K562 (cell line): ENCODE measurements at regions not wholly inside any gene's neighbourhood (a gene's known extent, or its start where the extent isn't known, plus 50 kb on each side); places are given as distances from the start of the nearest gene placed in this dataset.

Experiments
- ATAC-seq: fragments of 200-7000 bp; cut with Tn5 transposase; 3 replicates; pipeline ENCODE4 v1.9.1; 2020; ENCODE audit warnings: moderate library complexity
- BruUV-seq: library from RNA; stranded (reverse); fragments of 400-500 nt; replicated peaks from 2 replicates; lab custom pipeline; 2021; lab: Mats Ljungman, UMichigan
- CTCF ChIA-PET: fragments of 300-600 bp; formaldehyde crosslinking; extraction: SDS; loops from one replicate; lab custom pipeline; 2021; ENCODE audit warnings: low intra/inter-chr PET ratio; lab: Yijun Ruan, JAX
- POLR2A ChIA-PET: fragments of 300-600, 350-650 bp; sonication (Branson Sonifier 250); formaldehyde crosslinking; extraction: SDS; loops from one replicate; lab custom pipeline; 2021; ENCODE audit warnings: antibody characterized with exemption, inconsistent platforms; lab: Yijun Ruan, JAX
- DNase-seq, 4 experiments: peaks; one replicate each; pipeline versions ENCODE4 v3.0.0 to v3.0.0-alpha.2; 2011 to 2018; ENCODE audit warnings: low spot score in 3 of 4, mixed read lengths in 3 of 4; ENCODE audit errors: extremely low read depth in 1 of 4
- FAIRE-seq: peaks from 2 replicates; lab custom pipeline; 2011; peaks lifted over from hg19 to GRCh38; lab: Jason Lieb, UNC
- H2AFZ ChIP-seq: 2 replicates; pipeline ENCODE4 v1.6.0; 2011; ENCODE audit warnings: low read depth, low read length, control low read depth, inconsistent platforms
- H3K27ac ChIP-seq: fragments of 200-600 bp; 3 replicates; pipeline ENCODE4 v1.8.0; 2011; ENCODE audit warnings: low read depth, mild to moderate bottlenecking, control low read depth, inconsistent platforms, low read length, moderate library complexity, mixed read lengths; ENCODE audit errors: extremely low read depth
- H3K27me3 ChIP-seq, 2 experiments: fragments of 300-600 bp in 1 of 2; 2 replicates in 1 of 2; 3 replicates in 1 of 2; pipeline versions ENCODE4 v1.6.0 to v1.8.0; 2011; ENCODE audit warnings: inconsistent platforms in 2 of 2, low read length in 2 of 2, mild to moderate bottlenecking in 1 of 2, mixed read lengths in 1 of 2, moderate library complexity in 1 of 2; ENCODE audit not compliant: control insufficient read depth in 2 of 2, insufficient read depth in 2 of 2
- H3K36me3 ChIP-seq: fragments of 300-600 bp; 3 replicates; pipeline ENCODE4 v1.8.0; 2011; ENCODE audit warnings: mild to moderate bottlenecking, low read length, inconsistent platforms; ENCODE audit not compliant: control insufficient read depth, insufficient read depth
- H3K4me1 ChIP-seq, 2 experiments: fragments of 200-600 bp in 1 of 2; replicated peaks in 1 of 2; 2 replicates in 1 of 2; 3 replicates in 1 of 2; pipeline versions ENCODE4 v1.5.1 to v1.8.0; 2011; ENCODE audit warnings: inconsistent platforms in 2 of 2, low read length in 2 of 2, mild to moderate bottlenecking in 1 of 2, mixed read lengths in 1 of 2, moderate library complexity in 1 of 2; ENCODE audit not compliant: control insufficient read depth in 2 of 2, insufficient read depth in 2 of 2
- H3K4me2 ChIP-seq: 2 replicates; pipeline ENCODE4 v1.6.1; 2011; ENCODE audit warnings: low read length, control low read depth, inconsistent platforms, mixed read lengths; ENCODE audit not compliant: insufficient read depth
- H3K4me3 ChIP-seq: fragments of 200-600 bp; sonication (generic), shearing (Covaris generic); 2 replicates; pipeline ENCODE4 v1.5.1; 2016; ENCODE audit warnings: control low read depth, inconsistent platforms
- H3K79me2 ChIP-seq: fragments of 200-600 bp; 3 replicates; pipeline ENCODE4 v1.8.0; 2011; ENCODE audit warnings: low read length, inconsistent platforms; ENCODE audit not compliant: control insufficient read depth, insufficient read depth
- H3K9ac ChIP-seq, 2 experiments: 2 replicates each; pipeline versions ENCODE4 v1.6.0 to v1.6.1; 2011; ENCODE audit warnings: low read depth in 2 of 2, low read length in 2 of 2, control low read depth in 1 of 2, inconsistent platforms in 1 of 2, mild to moderate bottlenecking in 1 of 2, mixed read lengths in 1 of 2; ENCODE audit not compliant: insufficient read depth in 1 of 2
- H3K9me1 ChIP-seq: one replicate; pipeline ENCODE4 v1.6.0; 2011; ENCODE audit warnings: inconsistent platforms, mild to moderate bottlenecking, low read length, moderate library complexity; ENCODE audit not compliant: control insufficient read depth, insufficient read depth
- H3K9me3 ChIP-seq: replicated peaks from 2 replicates; pipeline ENCODE4 v1.5.1; 2011; ENCODE audit warnings: low read depth, low read length, inconsistent platforms; ENCODE audit not compliant: control insufficient read depth, insufficient read depth
- H4K20me1 ChIP-seq: replicated peaks from 2 replicates; pipeline ENCODE4 v1.6.1; 2011; ENCODE audit warnings: low read length, inconsistent platforms, mixed read lengths; ENCODE audit not compliant: control insufficient read depth, insufficient read depth
- CCNT2 ChIP-seq: IDR thresholded peaks from 2 replicates; pipeline ENCODE4 v1.6.1; 2011; ENCODE audit warnings: borderline replicate concordance, low read depth, mild to moderate bottlenecking, moderate library complexity, mixed read lengths, low read length; ENCODE audit not compliant: insufficient read length; ENCODE audit errors: extremely low read depth
- DNMT1 ChIP-seq: fragments of 450-650 bp; IDR thresholded peaks from 2 replicates; pipeline ENCODE4 v1.6.1; 2016; ENCODE audit warnings: antibody characterized with exemption, mild to moderate bottlenecking
- ESRRA ChIP-seq: fragments of 450-650 bp; IDR thresholded peaks from 2 replicates; pipeline ENCODE4 v1.6.1; 2014; ENCODE audit warnings: low read depth, mild to moderate bottlenecking, moderate library complexity, borderline replicate concordance
- FOXJ2 ChIP-seq: fragments of 200-800 bp; sonication (Bioruptor generic); IDR thresholded peaks from 2 replicates; pipeline ENCODE4 v1.6.1; 2016; ENCODE audit warnings: missing genetic modification characterization, missing compliant biosample characterization
- HLTF ChIP-seq: fragments of 450-650 bp; IDR thresholded peaks from 2 replicates; pipeline ENCODE4 v1.6.1; 2016
- HNRNPK ChIP-seq: fragments of 200-400 bp; formaldehyde crosslinking; IDR thresholded peaks from one replicate; pipeline ENCODE4 v1.6.1; 2018; ENCODE audit warnings: mild to moderate bottlenecking, low read depth, low read length; ENCODE audit not compliant: poor library complexity, severe bottlenecking
- JUNB ChIP-seq: fragments of 450-650 bp; formaldehyde crosslinking; conservative IDR thresholded peaks from 2 replicates; pipeline ENCODE4 v1.4.0; 2020; ENCODE audit warnings: mild to moderate bottlenecking
- MTA3 ChIP-seq: fragments of 450-650 bp; formaldehyde crosslinking; IDR thresholded peaks from 2 replicates; pipeline ENCODE4 v1.6.1; 2017; ENCODE audit warnings: mild to moderate bottlenecking, borderline replicate concordance
- SMARCE1 ChIP-seq: fragments of 450-650 bp; IDR thresholded peaks from 2 replicates; pipeline ENCODE4 v1.7.1; 2016; ENCODE audit warnings: mild to moderate bottlenecking
- SNRNP70 ChIP-seq: fragments of 200-400 bp; formaldehyde crosslinking; optimal IDR thresholded peaks from 2 replicates; pipeline ENCODE3; 2017; ENCODE audit warnings: low read depth, low read length
- TFAM ChIP-seq: fragments of 250-450 bp; sonication (Bioruptor Pico); conservative IDR thresholded peaks from 2 replicates; pipeline ENCODE4 v1.5.0; 2021; ENCODE audit warnings: mild to moderate bottlenecking, moderate library complexity
- U2AF2 ChIP-seq: fragments of 200-400 bp; formaldehyde crosslinking; optimal IDR thresholded peaks from 2 replicates; pipeline ENCODE3; 2017; ENCODE audit warnings: low read depth, mild to moderate bottlenecking, low read length
- XRCC3 ChIP-seq: fragments of 450-650 bp; IDR thresholded peaks from 2 replicates; pipeline ENCODE4 v1.6.1; 2017; ENCODE audit warnings: mild to moderate bottlenecking, moderate library complexity
- ZFP36 ChIP-seq: fragments of 150-350 bp; IDR thresholded peaks from 2 replicates; pipeline ENCODE4 v1.6.1; 2018; ENCODE audit warnings: low read length, low read depth; ENCODE audit not compliant: partially characterized antibody
- ZNF143 ChIP-seq: sonication (generic); formaldehyde crosslinking; IDR thresholded peaks from 2 replicates; pipeline ENCODE4 v1.9.0; 2022; ENCODE audit warnings: mild to moderate bottlenecking, missing genetic modification reagents
- ZNF347 ChIP-seq: fragments of 450-650 bp; formaldehyde crosslinking; IDR thresholded peaks from 2 replicates; pipeline ENCODE4 v1.4.0; 2020; ENCODE audit warnings: low read depth, mild to moderate bottlenecking, moderate library complexity
- WGBS: fragments of 100-300 bp; shearing (Covaris generic); methylation state at CpG from one replicate; pipeline ENCODE4 v1.1.6; 2016; ENCODE audit warnings: low coverage, mixed read lengths; ENCODE audit not compliant: insufficient coverage; ENCODE audit errors: missing lambda C conversion rate; 5-methylcytosine and 5-hydroxymethylcytosine counted together
- in situ Hi-C: fragments of 300-500 bp; cut with MboI; formaldehyde crosslinking; loops from 4 replicates; pipeline ENCODE4 v1.15.0; 2018; ENCODE audit warnings: inconsistent platforms, mixed read lengths
- intact Hi-C: fragments of 100-400 bp; cut with micrococcal nuclease; formaldehyde crosslinking; loops from 2 replicates; pipeline ENCODE4 v1.14.2; 2022
- TF ChIP-seq, protein P1 (sequence below), 2 experiments: fragments of 450-650 bp; conservative IDR thresholded peaks; 2 replicates each; pipeline ENCODE4 v1.6.1; 2017; ENCODE audit warnings: mild to moderate bottlenecking in 2 of 2, moderate library complexity in 2 of 2

DNA sequence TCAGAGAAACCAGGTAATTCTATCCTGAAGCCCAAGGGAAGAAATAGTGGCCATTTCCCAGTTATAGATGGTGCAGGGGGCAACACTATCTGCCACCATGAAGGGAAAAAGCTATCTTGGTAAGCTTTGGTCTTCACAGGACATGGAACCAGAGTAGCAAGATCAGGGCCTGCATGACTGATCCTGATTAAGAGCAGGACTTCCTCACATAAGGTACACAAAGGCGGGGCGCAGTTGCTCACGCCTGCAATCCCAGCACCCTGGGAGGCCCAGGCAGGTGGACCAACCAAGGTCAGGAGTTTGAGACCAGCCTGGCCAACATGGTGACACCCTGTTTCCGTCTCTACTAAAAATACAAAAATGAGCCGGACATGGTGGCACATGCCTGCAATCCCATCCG is 148.4 kb upstream of the USP9X start:
- ChIA-PET CTCF (no interaction called here), POLR2A (no interaction called here)
- no TSS peak for BruUV-seq
- no peaks in the 10 kb centered on the region for H3K9me1 ChIP-seq
- H3K27ac ChIP-seq, result no peak overlapping the region
- peaks cover 13 to 14% of the 10 kb centered on the region in 2 experiments; a peak in 4 of 5 replicates for H3K4me1 ChIP-seq
- DNase-seq (peak in 1 of 4 experiments; percentile 11), ATAC-seq (no peak), FAIRE-seq (peak; percentile 49)
- H4K20me1 ChIP-seq, result no peaks in the 10 kb centered on the region; the same call in 1 of the 2 replicates
- no peaks in the 10 kb centered on the region for H3K36me3 ChIP-seq
- TF ChIP-seq ESRRA (no peak), XRCC3 (no peak), ZNF347 (CRISPR knock-in tag) (no peak), ZNF143 (CRISPR knock-in tag) (no peak), JUNB (CRISPR knock-in tag) (no peak), SMARCE1 (no peak), SNRNP70 (no peak), U2AF2 (no peak), ZFP36 (no peak), HLTF (no peak), CCNT2 (no peak), MTA3 (no peak), TFAM (CRISPR knock-in tag) (no peak), HNRNPK (no peak), FOXJ2 (tag) (no peak), DNMT1 (no peak)
- TF ChIP-seq, protein P1, sequence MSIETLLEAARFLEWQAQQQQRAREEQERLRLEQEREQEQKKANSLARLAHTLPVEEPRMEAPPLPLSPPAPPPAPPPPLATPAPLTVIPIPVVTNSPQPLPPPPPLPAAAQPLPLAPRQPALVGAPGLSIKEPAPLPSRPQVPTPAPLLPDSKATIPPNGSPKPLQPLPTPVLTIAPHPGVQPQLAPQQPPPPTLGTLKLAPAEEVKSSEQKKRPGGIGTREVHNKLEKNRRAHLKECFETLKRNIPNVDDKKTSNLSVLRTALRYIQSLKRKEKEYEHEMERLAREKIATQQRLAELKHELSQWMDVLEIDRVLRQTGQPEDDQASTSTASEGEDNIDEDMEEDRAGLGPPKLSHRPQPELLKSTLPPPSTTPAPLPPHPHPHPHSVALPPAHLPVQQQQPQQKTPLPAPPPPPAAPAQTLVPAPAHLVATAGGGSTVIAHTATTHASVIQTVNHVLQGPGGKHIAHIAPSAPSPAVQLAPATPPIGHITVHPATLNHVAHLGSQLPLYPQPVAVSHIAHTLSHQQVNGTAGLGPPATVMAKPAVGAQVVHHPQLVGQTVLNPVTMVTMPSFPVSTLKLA (conservative IDR thresholded peaks at IDR 0.05), result no peak
- no peak overlapping the region for H3K9ac ChIP-seq
- intact Hi-C loops, result loop anchor here (10.0 kb wide), 1 partner anchor 178 kb away; no protein-coding TSS in a partner anchor
- no peaks in the 10 kb centered on the region for H3K27me3 ChIP-seq
- no peak overlapping the region for H2AFZ ChIP-seq
- 82% methylated on average over 4 of the region's 6 CpGs for WGBS
- no peak overlapping the region for H3K4me3 ChIP-seq
- H3K4me2 ChIP-seq, result no peak overlapping the region
- in situ Hi-C loops, result no loop called here
- no peaks in the 10 kb centered on the region for H3K9me3 ChIP-seq
- no peaks in the 10 kb centered on the region for H3K79me2 ChIP-seq
